Erythroblast (primary cell): ENCODE measurements at regions not wholly inside any gene's neighbourhood (a gene's known extent, or its start where the extent isn't known, plus 50 kb on each side); places are given as distances from the start of the nearest gene placed in this dataset.

Experiments used
- GATA1 ChIP-seq: IDR thresholded peaks from 2 replicates; pipeline ENCODE4 v1.6.1; 2011; ENCODE audit warnings: low read depth, mild to moderate bottlenecking, control low read depth, low read length, moderate library complexity
- POLR2A ChIP-seq: IDR thresholded peaks from 2 replicates; pipeline ENCODE4 v1.6.1; 2011; ENCODE audit warnings: mild to moderate bottlenecking, low read length

DNA sequence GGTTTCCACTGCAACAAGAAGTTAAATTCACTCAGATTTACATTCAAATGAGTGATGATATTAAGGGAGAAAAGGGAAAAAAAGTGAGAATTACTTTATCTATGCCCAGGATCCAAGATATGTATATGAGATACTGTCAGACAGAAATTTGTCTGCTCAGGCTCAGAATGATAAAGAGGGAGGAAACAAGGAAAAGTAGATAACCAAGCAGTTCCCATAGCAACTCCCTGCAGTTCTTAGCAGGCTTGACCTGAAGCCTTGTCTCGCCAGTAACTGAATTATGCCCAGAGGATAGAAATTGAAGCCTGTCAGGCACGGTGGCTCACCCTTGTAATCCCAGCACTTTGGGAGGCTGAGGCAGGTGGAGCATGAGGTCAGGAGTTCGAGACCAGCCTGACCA lies 304.4 kb downstream of the TLE1 start:
- TF ChIP-seq POLR2A (no peak), GATA1 (no peak)
